ENCODE measurements at regions not wholly inside any gene's neighbourhood (a gene's known extent, or its start where the extent isn't known, plus 50 kb on each side); places are given as distances from the start of the nearest gene placed in this dataset.

- TF ChIP-seq CTCF (IDR thresholded peaks at IDR 0.05) (no peak), POLR2AphosphoS5 (IDR thresholded peaks at IDR 0.05) (no peak), POLR2A (IDR thresholded peaks at IDR 0.05) (no peak)
These were observed 109.8 kb upstream of the C3orf80 start for GRCh38 chr3:160115387-160115786.

Measured in prostate gland (tissue), 2 donors.